Thyroid gland (tissue), 4 donors: ENCODE measurements at regions not wholly inside any gene's neighbourhood (a gene's known extent, or its start where the extent isn't known, plus 50 kb on each side); places are given as distances from the start of the nearest gene placed in this dataset.

Source experiments
- CTCF ChIP-seq, 6 experiments: fragments of 200-600 bp in 3 of 6; fragments of 450-650 bp in 3 of 6; sonication (generic) in 3 of 6; IDR thresholded peaks; one replicate each; pipeline ENCODE4 v1.5.1; 2016 to 2019; ENCODE audit warnings: antibody characterized with exemption in 6 of 6, mild to moderate bottlenecking in 2 of 6, inconsistent platforms in 1 of 6, moderate library complexity in 1 of 6
- POLR2A ChIP-seq, 2 donors: fragments of 450-650 bp; IDR thresholded peaks; one replicate each; pipeline ENCODE4 v1.6.1; 2017; ENCODE audit warnings: antibody characterized with exemption in 2 of 2, mild to moderate bottlenecking in 2 of 2, moderate library complexity in 1 of 2

- no peak for TF ChIP-seq POLR2A (IDR thresholded peaks at IDR 0.05)
- TF ChIP-seq CTCF (IDR thresholded peaks at IDR 0.05), result no peak
Measured at GRCh38 chr12:25819691-25820090, 138.8 kb upstream of the RASSF8 start.
